ENCODE measurements at regions not wholly inside any gene's neighbourhood (a gene's known extent, or its start where the extent isn't known, plus 50 kb on each side); places are given as distances from the start of the nearest gene placed in this dataset.
"Not testable (repeated sequence)": the region's sequence is repeated elsewhere in the genome, so short reads cannot be mapped to it uniquely, and the experiment has no call there.

GRCh38 chr11:67940440-67940839 lies 63.5 kb downstream of the UNC93B1 start:
- DNase-seq, result not testable (repeated sequence)

- not testable (repeated sequence) for DNase-seq
Measured at GRCh38 chr11:67938964-67939363, 64.9 kb downstream of the UNC93B1 start.

GRCh38 chr11:67938371-67938770 lies 65.5 kb downstream of the UNC93B1 start:
- DNase-seq, result not testable (repeated sequence)

- not testable (repeated sequence) for DNase-seq
Measured at GRCh38 chr11:67923565-67923964, 80.3 kb downstream of the UNC93B1 start.

- DNase-seq, result not testable (repeated sequence)
Measured at GRCh38 chr11:67920546-67920945, 83.4 kb downstream of the UNC93B1 start.

- not testable (repeated sequence) for DNase-seq
Measured at GRCh38 chr11:67912184-67912583, 91.7 kb downstream of the UNC93B1 start.

GRCh38 chr11:67911211-67911610 lies 92.7 kb downstream of the UNC93B1 start:
- DNase-seq, result not testable (repeated sequence)

GRCh38 chr11:67910803-67911202 lies 93.1 kb downstream of the UNC93B1 start:
- not testable (repeated sequence) for DNase-seq

- not testable (repeated sequence) for DNase-seq
Measured at GRCh38 chr11:67906969-67907368, 96.9 kb downstream of the UNC93B1 start.

- DNase-seq, result not testable (repeated sequence)
Measured at GRCh38 chr11:67899462-67899861, 104.4 kb downstream of the UNC93B1 start.

- not testable (repeated sequence) for DNase-seq
Measured at GRCh38 chr11:67893487-67893886, 110.4 kb downstream of the UNC93B1 start.

GRCh38 chr11:67889646-67890045 lies 114.3 kb downstream of the UNC93B1 start:
- not testable (repeated sequence) for DNase-seq

GRCh38 chr11:67888056-67888455 lies 115.8 kb downstream of the UNC93B1 start:
- not testable (repeated sequence) for DNase-seq

- not testable (repeated sequence) for DNase-seq
Measured at GRCh38 chr11:67886672-67887071, 117.2 kb downstream of the UNC93B1 start.

- not testable (repeated sequence) for DNase-seq
Measured at GRCh38 chr11:67886207-67886606, 117.7 kb downstream of the UNC93B1 start.

- DNase-seq, result not testable (repeated sequence)
Measured at GRCh38 chr11:67885574-67885973, 118.3 kb downstream of the UNC93B1 start.

GRCh38 chr11:67884761-67885558 lies 118.9 kb downstream of the UNC93B1 start:
- DNase-seq, result not testable (repeated sequence)

- not testable (repeated sequence) for DNase-seq
Measured at GRCh38 chr11:67884073-67884757, 119.7 kb downstream of the UNC93B1 start.

- DNase-seq, result not testable (repeated sequence)
Measured at GRCh38 chr11:67882304-67882703, 121.6 kb downstream of the UNC93B1 start.

- not testable (repeated sequence) for DNase-seq
Measured at GRCh38 chr11:67881836-67882235, 122.1 kb downstream of the UNC93B1 start.

GRCh38 chr11:67880594-67881196 lies 123.2 kb downstream of the UNC93B1 start:
- not testable (repeated sequence) for DNase-seq

- not testable (repeated sequence) for DNase-seq
Measured at GRCh38 chr11:67878666-67879065, 125.2 kb downstream of the UNC93B1 start.

GRCh38 chr11:67877316-67877715 lies 126.6 kb downstream of the UNC93B1 start:
- DNase-seq, result not testable (repeated sequence)
